CD4-positive, alpha-beta T cell treated with Interleukin-4 for 4 hours (primary cell): ENCODE measurements at regions not wholly inside any gene's neighbourhood (a gene's known extent, or its start where the extent isn't known, plus 50 kb on each side); places are given as distances from the start of the nearest gene placed in this dataset.

Experiments
- DNase-seq: peaks from one replicate; pipeline ENCODE4 v3.0.0-alpha.2; 2020

DNA sequence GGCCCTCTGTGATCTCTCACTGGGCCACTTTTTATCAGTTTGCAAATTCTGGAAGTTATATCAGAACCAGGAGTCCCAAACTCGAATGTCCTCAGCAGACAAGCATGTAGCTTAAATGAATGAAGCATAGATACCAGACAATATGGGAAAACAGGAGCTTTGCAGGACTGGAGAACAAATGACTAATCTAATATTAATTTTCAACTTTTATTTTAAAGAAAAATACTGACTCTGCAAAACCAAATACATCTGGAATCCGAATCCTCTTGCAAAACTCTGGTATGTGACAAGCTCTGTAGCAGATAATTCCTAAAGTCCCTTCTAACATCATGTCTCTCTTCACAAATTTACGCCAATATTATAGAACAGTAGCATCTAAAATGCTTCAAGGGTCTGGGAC lies 427.4 kb downstream of the TTLL7 start:
- no peak for DNase-seq

- DNase-seq = no peak
Observed at GRCh38 chr1:83561346-83561745, 437.6 kb downstream of the TTLL7 start.

GRCh38 chr1:83559129-83559840 lies 439.6 kb downstream of the TTLL7 start:
- DNase-seq = no peak

- DNase-seq = no peak
Observed at GRCh38 chr1:83555871-83556270, 443.1 kb downstream of the TTLL7 start.

GRCh38 chr1:83554174-83554573 lies 444.8 kb downstream of the TTLL7 start:
- no peak for DNase-seq

- no peak for DNase-seq
Observed at GRCh38 chr1:83552820-83553219, 446.1 kb downstream of the TTLL7 start.

DNA sequence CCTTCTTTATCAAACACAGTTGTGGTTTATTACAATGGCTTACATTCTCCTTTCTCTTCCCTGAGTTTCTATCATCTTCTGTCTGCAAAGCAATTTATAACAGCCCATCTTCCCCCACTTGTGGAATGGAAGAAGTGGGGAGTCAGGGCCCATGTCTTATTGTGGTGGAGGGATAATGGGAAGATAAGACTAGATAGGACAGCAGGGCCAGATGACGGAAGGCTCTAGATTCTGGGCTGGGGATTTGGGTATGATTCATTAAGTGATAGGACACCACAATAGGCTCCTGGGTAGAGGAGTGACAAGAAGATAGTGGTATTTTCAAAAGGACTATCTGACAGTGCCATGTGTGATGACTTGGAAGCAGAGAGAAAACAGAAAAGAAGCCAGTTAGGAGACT lies 450.6 kb downstream of the TTLL7 start:
- no peak for DNase-seq

- no peak for DNase-seq
Observed at GRCh38 chr1:83547901-83548300, 451.0 kb downstream of the TTLL7 start.

- DNase-seq = no peak
Observed at GRCh38 chr1:83546874-83547273, 452.1 kb downstream of the TTLL7 start.

- no peak for DNase-seq
Observed at GRCh38 chr1:83545066-83545862, 453.7 kb downstream of the TTLL7 start.

- DNase-seq = no peak
Observed at GRCh38 chr1:83543222-83543973, 455.5 kb downstream of the TTLL7 start.

DNA sequence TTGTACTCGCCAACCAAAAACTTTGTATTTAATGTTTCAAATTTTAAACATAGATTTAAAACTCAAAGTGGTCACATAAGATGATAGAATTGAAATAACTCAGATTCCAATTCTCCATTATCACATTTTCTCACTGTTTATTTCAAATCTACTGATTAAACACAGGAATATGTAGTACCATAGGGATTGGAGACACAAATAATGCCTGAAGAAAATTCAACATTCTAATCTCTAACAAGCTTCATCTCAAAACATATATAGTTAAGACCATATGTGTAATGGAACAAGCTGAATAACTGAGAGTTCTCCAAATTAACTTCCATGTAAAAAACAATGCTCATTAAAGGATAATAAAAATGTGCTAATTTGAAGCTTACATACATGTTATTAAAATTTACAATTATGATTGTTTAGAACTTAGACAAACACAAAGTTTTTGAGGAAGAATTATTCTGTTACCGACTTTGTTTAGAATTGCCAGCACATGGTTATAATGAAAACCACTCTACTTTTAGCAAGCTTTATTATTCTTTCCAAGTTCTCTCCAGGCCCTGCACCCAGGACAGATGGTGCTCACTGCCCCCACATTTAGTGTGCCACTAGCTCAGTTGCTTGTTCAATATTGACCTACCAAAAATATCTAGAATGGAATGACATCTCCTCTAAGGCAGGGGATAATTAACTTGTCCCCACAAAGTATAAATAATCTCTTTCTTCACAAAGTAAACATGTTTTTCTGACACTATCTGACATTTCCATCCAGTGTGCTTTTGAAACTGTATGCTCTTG lies 467.2 kb downstream of the TTLL7 start:
- DNase-seq = no peak

DNA sequence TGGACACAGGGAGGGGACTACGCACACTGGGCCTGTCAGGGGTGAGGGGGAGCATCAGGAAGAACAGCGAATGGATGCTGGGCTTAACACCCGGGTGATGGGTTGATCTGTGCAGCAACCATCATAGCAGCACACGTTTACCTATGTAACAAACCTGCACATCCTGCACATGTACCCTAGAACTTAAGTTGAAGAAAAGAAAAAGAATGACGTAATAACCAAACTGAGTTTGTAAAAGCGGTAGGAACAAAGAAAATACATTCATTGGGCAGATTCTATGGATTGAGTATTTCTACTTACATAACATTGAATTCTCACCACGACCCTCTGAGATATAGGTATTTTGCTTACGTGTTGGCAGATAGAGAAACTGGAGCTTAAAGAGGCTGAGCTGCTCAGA lies 468.4 kb downstream of the TTLL7 start:
- no peak for DNase-seq

DNA sequence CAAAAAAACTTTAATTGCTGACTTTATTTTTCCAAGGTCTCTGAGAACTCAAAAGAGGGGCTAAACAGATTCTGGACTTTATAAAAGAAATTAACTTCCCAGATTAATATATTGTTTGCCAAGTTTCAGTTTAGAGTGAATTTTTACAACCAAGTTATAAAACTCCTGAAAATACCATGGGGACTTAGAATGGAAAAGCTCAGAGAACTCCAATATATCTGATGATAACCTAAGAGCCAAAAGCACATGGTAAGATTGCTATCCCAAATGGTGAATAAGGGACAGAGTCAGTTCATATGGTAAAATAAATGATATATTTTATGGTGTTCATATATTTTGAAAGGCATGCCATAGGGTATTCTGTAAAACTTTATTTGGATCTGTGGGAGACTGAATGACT lies 470.9 kb downstream of the TTLL7 start:
- DNase-seq = no peak

DNA sequence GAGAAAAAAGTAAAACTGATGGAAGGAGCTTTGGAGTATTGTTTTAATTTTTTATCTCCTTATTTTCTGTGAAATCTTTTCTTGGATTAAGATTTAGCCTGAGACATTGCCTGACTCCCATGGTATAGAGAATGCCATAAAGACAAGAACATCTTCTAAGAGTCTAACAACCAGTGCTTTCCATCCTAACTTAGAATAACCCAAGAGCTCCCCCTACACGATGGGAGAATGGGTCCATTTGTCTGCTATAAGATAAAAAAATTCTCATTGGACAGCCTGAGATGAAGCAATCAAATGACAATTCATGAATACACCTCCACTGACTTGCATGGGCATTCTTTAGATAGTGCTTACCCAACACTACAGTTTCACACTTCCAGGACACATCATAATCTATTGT lies 478.1 kb downstream of the TTLL7 start:
- peak; percentile 4 for DNase-seq

DNA sequence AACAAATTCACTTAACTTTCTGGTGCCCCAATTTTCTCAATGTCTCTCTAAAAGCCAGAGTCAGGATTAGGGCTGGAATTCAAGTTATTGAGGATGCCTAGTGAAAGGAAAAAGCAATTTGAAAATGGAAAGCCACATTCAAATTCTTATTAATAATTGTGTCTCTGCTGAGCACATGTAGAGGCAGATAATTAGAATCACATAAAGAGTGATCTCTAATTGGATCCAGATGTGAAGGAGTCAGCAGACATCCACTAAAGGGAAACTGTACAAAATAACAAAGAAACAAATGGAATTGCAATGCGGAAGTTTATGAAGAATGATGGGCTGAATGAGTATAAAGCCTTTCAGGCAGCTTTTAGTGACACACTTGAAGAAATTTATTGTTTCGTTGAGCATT lies 482.6 kb downstream of the TTLL7 start:
- DNase-seq = no peak

DNA sequence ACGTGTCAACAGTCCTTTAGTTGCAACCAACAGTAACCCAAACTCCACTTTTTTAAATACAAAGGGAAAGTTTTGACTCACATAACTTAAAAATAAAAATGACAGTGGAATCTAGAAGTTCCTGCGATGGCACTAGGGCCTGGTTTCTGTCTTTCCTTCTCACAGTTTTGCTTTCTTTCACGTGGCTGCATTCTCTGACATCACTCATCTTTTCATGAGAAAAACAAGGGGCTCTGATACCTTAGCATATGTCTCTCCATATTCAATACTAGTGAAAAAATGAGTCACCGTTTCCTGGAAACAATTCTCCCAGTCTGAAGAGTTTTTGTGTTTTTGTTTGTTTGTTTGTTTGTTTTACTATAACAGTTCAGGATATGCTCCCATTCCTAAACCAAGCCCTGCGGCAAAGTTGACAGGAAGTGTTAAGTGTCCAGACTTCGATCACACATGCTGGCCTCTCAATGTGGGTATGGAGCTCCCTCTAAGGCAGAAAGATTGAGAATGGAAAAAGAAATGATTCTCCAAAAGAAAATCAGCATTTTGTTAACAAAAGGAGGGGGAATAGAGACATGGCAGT lies 483.3 kb downstream of the TTLL7 start:
- peak; percentile 1 for DNase-seq

DNA sequence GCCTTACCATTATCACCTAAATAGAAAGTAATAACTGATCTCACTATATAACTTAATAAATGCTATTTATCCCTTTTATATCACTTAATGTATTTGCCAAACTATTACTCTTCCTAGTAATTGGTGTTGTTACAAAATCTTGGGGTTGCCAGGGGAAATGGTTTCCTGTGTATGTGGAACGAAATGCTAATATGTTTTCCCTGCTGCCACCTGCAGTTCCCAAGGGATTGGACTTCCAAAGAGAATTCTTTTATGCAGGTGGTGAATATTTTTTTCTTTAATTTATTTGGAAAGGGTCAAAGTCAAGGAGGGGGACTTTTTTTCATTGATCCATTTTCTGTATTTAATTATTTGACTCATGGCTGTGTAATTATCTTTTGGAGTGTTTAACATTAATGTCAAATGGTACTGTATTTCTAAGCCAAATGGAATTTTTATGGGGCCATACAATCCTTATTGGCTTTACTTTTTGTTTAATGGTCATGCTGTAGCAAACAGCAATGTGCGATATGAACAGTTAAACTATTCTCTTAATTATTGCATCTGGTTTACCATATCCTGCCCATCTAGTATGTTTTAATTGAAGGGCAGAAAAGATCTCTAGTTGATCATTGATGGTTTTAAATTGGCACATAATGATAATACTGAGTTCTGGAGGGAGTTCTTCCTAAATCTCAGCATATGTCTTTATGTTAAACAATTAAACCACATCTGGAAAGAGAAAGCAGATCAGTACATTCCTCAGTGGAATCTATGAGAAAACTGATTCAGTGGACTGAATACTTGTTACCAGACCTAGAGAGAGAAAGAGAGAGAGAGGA lies 486.3 kb downstream of the TTLL7 start:
- no peak for DNase-seq

DNA sequence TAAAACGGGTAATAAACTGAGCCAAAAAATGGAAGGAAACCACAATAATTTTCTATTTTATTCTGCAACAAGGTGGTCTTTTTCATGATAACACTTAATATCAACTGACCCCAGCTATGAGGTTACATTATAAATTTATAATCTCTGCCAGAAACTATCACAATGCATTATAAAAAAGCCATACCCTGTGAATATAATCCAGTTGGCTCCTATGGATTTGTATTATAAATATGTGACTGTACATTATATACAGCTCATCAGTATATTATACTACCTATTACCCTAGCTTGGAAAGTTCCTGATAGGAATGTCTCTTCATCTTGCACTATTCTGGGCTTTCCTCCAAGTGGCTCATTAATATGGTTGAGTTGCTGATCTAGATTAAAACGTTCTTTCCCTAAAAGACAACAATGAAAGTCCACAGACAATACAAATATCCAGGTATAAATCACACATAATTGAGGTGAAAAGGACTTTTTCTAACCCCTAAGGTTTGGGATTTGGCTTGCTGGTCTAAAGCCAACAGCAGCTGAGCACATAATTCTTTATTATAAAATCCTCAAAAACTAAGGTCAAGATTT lies 487.7 kb downstream of the TTLL7 start:
- no peak for DNase-seq

DNA sequence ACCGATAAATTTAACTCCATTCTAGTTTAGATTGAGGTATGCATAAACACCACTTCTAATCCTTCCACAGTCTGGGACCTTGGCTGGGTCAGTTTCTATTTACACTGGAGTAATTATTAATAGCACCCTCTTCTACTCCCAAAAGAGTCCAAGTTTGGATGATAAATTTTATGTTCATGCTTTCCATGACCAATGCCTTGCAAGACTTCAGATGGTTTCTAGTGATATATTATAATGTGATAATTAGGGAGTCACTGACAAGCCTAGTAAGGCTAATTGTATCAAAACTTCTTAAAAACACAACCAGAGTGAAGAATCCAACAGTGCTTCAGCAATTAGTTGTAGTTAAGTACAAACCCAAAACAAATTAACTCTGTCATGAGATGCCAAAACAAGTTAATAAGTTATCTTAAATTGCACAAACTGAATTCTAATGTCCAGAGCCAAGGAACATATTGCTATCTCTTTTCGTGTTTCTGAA lies 489.6 kb downstream of the TTLL7 start:
- DNase-seq = no peak

GRCh38 chr1:83508485-83509151 lies 490.3 kb downstream of the TTLL7 start:
- peak; percentile 85 for DNase-seq
